AG04449 (cell line): ENCODE measurements at regions not wholly inside any gene's neighbourhood (a gene's known extent, or its start where the extent isn't known, plus 50 kb on each side); places are given as distances from the start of the nearest gene placed in this dataset.
"Not testable (repeated sequence)": the region's sequence is repeated elsewhere in the genome, so short reads cannot be mapped to it uniquely, and the experiment has no call there.

Source experiments
- CTCF ChIA-PET: fragments of 350-600 bp; formaldehyde crosslinking; extraction: SDS; loops from one replicate; lab custom pipeline; 2021; ENCODE audit warnings: antibody characterized with exemption; lab: Yijun Ruan, JAX
- POLR2A ChIA-PET: fragments of 400-600, 350-600 bp; formaldehyde crosslinking; extraction: SDS; loops from one replicate; lab custom pipeline; 2020; ENCODE audit warnings: antibody characterized with exemption, inconsistent platforms; lab: Yijun Ruan, JAX
- DNase-seq: peaks from one replicate; pipeline ENCODE4 v3.0.0-alpha.2; 2010; ENCODE audit warnings: low read depth, low spot score
- H3K4me3 ChIP-seq: 2 replicates; pipeline ENCODE4 v1.5.1; 2011; ENCODE audit warnings: low read depth, mild to moderate bottlenecking, control low read depth, low read length
- CTCF ChIP-seq: IDR thresholded peaks from one replicate; pipeline ENCODE4 v1.5.1; 2011; ENCODE audit warnings: mild to moderate bottlenecking, moderate library complexity, low read length, control low read depth, inconsistent platforms; ENCODE audit not compliant: insufficient read depth; ENCODE audit errors: missing control alignments

GRCh38 chrX:22589845-22590244 lies 317.1 kb downstream of the CBLL2 start:
- CTCF ChIA-PET = no interaction called here
- TF ChIP-seq CTCF = no peak
- no peak for DNase-seq
- no peak overlapping the region for H3K4me3 ChIP-seq
- POLR2A ChIA-PET = no interaction called here

DNA sequence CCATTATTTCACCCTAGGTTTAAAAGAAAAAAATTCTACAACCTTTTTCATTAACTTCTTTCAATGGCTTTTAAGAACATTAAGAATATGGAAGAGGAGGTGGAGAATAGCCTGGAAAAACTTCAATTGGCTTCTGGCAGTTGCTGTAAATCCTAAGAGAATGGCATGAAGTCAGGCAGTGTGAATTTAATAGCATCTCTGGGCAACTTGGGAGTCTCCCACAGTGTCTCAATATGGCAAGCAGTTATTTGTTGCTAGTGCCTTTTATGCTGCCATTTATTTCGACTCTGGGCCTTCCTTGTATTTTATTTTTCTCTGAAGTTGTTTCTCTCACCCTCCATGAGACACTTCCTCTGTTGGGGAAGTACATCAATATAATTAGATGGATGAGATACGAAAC lies 322.1 kb downstream of the CBLL2 start:
- POLR2A ChIA-PET = no interaction called here
- CTCF ChIA-PET = no interaction called here
- no peak for DNase-seq
- H3K4me3 ChIP-seq = no peak overlapping the region
- no peak for TF ChIP-seq CTCF

GRCh38 chrX:22603060-22603459 lies 330.3 kb downstream of the CBLL2 start:
- ChIA-PET CTCF (no interaction called here), POLR2A (no interaction called here)
- H3K4me3 ChIP-seq = no peak overlapping the region
- DNase-seq = no peak
- TF ChIP-seq CTCF = no peak

DNA sequence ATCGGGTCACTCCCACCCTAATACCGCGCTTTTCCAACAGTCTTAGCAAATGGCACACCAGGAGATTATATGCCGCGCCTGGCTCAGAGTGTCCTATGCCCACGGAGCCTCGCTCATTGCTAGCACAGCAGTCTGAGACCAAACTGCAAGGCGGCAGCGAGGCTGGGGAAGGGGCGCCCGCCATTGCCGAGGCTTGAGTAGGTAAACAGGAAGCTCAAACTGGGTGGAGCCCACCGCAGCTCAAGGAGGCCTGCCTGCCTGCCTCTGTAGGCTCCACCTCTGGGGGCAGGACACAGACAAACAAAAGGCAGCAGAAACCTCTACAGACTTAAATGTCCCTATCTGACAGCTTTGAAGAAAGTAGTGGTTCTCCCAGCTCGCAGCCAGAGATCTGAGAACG lies 336.7 kb downstream of the CBLL2 start:
- CTCF ChIA-PET, DNase-seq, H3K4me3 ChIP-seq, POLR2A ChIA-PET: not testable (repeated sequence)

- no peak for DNase-seq
- TF ChIP-seq CTCF = no peak
- CTCF ChIA-PET = no interaction called here
- POLR2A ChIA-PET = no interaction called here
- no peak overlapping the region for H3K4me3 ChIP-seq
Observed at GRCh38 chrX:22616867-22617266, 344.2 kb downstream of the CBLL2 start.

DNA sequence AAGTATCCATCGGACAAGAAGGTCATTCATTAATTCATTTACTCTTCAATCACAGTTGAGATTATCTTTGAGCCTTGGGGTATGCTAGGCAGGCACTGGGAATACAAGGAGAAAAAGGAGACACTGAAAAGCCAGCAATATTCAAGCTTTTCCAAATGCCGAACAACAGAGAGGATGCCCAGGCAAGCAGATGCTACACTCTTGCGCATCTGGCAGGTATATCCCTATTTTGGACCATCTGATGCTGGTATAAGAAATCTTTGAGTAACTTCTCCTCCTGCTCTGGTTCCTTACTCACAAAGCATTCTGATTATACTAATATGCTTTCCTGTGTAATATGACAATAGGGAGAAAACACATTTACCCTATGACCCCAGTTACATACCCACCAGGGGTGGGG lies 354.9 kb downstream of the CBLL2 start:
- no peak overlapping the region for H3K4me3 ChIP-seq
- TF ChIP-seq CTCF = no peak
- ChIA-PET CTCF (no interaction called here), POLR2A (no interaction called here)
- DNase-seq = no peak

GRCh38 chrX:22628275-22628674 lies 355.6 kb downstream of the CBLL2 start:
- H3K4me3 ChIP-seq = no peak overlapping the region
- CTCF ChIA-PET = no interaction called here
- DNase-seq = no peak
- TF ChIP-seq CTCF = no peak
- POLR2A ChIA-PET = no interaction called here
